Left ventricle myocardium inferior (tissue), 1 donor: ENCODE measurements at regions not wholly inside any gene's neighbourhood (a gene's known extent, or its start where the extent isn't known, plus 50 kb on each side); places are given as distances from the start of the nearest gene placed in this dataset.

ENCODE experiments used
- DNase-seq: peaks from one replicate; pipeline ENCODE4 v3.0.0-alpha.2; 2020
- H3K27ac ChIP-seq: fragments of 200-600 bp; replicated peaks from 2 replicates; pipeline ENCODE4 v1.8.0; 2021
- H3K27me3 ChIP-seq: fragments of 200-600 bp; 2 replicates; pipeline ENCODE4 v1.8.0; 2021; ENCODE audit warnings: low read depth
- H3K36me3 ChIP-seq: fragments of 200-600 bp; 2 replicates; pipeline ENCODE4 v1.8.0; 2021
- H3K4me1 ChIP-seq: fragments of 200-600 bp; 2 replicates; pipeline ENCODE4 v1.8.0; 2021
- H3K4me3 ChIP-seq: fragments of 200-600 bp; 2 replicates; pipeline ENCODE4 v1.8.0; 2021; ENCODE audit warnings: mild to moderate bottlenecking, moderate library complexity
- H3K9me3 ChIP-seq: fragments of 200-600 bp; replicated peaks from 2 replicates; pipeline ENCODE4 v1.8.0; 2021
- intact Hi-C: fragments of 100-400 bp; cut with micrococcal nuclease; formaldehyde crosslinking; loops from one replicate; pipeline ENCODE4 v1.11.0; 2022
- TF ChIP-seq, protein P1 (sequence below): fragments of 200-600 bp; IDR thresholded peaks from 2 replicates; pipeline ENCODE4 v1.8.0; 2021; ENCODE audit warnings: antibody characterized with exemption, mild to moderate bottlenecking, borderline replicate concordance
- donor health status: DM: no; HTN: yes; CAD: no; lungs with severe emphysema.

DNA sequence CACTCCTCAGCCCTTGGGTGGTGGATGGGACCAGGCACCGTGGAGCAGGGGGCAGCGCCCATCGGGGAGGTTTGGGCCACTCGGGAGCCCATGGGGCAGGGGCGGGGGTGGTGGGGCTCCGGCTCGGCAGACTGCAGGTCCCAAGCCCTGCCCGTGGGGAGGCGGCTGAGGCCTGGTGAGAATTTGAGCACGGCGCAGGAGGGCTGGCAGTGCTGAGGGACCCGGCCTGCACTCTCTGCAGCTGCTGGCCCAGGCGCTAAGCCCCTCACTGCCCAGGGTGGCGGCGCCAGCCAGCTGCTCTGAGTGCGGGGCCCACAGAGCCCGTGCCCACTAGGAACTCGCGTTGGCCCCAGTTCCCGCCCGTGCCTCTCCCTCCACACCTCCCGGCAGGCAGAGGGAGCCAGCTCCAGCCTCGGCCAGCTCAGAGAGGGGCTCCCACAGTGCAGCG, 182.1 kb upstream of the OPRM1 start:
- intact Hi-C loops: no loop called here
- TF ChIP-seq, protein P1, sequence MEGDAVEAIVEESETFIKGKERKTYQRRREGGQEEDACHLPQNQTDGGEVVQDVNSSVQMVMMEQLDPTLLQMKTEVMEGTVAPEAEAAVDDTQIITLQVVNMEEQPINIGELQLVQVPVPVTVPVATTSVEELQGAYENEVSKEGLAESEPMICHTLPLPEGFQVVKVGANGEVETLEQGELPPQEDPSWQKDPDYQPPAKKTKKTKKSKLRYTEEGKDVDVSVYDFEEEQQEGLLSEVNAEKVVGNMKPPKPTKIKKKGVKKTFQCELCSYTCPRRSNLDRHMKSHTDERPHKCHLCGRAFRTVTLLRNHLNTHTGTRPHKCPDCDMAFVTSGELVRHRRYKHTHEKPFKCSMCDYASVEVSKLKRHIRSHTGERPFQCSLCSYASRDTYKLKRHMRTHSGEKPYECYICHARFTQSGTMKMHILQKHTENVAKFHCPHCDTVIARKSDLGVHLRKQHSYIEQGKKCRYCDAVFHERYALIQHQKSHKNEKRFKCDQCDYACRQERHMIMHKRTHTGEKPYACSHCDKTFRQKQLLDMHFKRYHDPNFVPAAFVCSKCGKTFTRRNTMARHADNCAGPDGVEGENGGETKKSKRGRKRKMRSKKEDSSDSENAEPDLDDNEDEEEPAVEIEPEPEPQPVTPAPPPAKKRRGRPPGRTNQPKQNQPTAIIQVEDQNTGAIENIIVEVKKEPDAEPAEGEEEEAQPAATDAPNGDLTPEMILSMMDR: no peak

DNA sequence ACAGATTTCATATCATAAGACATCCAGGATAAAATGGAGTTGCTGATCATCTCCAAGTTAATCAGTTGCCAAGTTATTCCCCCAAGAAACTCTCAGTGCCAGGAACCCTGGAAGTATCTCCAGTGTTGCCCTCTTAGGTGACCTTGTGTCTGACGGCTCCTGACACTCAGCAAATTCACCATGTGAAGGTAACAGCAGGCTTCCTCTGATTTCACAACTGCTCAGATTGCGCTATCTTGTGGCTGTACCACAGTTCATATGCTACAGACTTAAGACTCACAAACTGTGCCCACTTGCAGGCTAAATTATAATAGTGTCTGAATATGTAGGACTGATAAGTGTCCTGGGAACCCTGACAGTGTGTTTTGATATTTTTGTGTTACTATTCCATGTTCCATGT, 186.6 kb upstream of the OPRM1 start:
- intact Hi-C loops: no loop called here
- H3K36me3 ChIP-seq: no peaks in the 10 kb centered on the region
- no peaks in the 10 kb centered on the region for H3K27me3 ChIP-seq
- DNase-seq: no peak
- H3K4me3 ChIP-seq: no peak overlapping the region
- no peaks in the 10 kb centered on the region for H3K4me1 ChIP-seq
- TF ChIP-seq, protein P1: no peak
- no peak overlapping the region for H3K27ac ChIP-seq
- H3K9me3 ChIP-seq: peaks cover 14% of the 10 kb centered on the region

More for the DNA sequence above, 182.1 kb upstream of the OPRM1 start:
- Histone ChIP-seq H3K4me3 (no peak overlapping the region), H3K9me3 (peaks cover 21% of the 10 kb centered on the region), H3K4me1 (no peaks in the 10 kb centered on the region), H3K27ac (no peak overlapping the region), H3K36me3 (no peaks in the 10 kb centered on the region), H3K27me3 (peaks cover 3% of the 10 kb centered on the region)
- DNase-seq: no peak

DNA sequence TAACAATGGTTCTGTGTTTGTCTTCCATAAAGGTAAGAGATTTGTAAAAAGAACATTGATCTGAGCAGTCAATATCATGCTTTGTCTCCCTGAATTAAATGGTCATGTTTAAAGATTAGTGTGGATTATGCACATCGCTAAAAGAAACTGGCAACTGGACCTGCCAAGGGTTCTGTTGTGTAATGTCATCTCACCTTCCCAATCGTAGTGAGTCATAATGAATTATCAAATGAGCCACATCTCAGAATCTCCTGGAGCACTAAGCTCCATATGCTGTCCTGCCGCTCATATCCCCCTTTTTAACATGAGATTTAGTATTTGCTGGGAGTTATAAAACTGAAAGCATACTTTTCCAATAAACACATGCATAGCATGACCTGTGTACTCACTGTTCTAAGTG, 187.0 kb upstream of the OPRM1 start:
- H3K9me3 ChIP-seq: peaks cover 9% of the 10 kb centered on the region
- DNase-seq: no peak
- H3K36me3 ChIP-seq: no peaks in the 10 kb centered on the region
- intact Hi-C loops: no loop called here
- H3K27ac ChIP-seq: no peak overlapping the region
- TF ChIP-seq, protein P1: no peak
- no peaks in the 10 kb centered on the region for H3K27me3 ChIP-seq
- H3K4me3 ChIP-seq: no peak overlapping the region
- no peaks in the 10 kb centered on the region for H3K4me1 ChIP-seq

DNA sequence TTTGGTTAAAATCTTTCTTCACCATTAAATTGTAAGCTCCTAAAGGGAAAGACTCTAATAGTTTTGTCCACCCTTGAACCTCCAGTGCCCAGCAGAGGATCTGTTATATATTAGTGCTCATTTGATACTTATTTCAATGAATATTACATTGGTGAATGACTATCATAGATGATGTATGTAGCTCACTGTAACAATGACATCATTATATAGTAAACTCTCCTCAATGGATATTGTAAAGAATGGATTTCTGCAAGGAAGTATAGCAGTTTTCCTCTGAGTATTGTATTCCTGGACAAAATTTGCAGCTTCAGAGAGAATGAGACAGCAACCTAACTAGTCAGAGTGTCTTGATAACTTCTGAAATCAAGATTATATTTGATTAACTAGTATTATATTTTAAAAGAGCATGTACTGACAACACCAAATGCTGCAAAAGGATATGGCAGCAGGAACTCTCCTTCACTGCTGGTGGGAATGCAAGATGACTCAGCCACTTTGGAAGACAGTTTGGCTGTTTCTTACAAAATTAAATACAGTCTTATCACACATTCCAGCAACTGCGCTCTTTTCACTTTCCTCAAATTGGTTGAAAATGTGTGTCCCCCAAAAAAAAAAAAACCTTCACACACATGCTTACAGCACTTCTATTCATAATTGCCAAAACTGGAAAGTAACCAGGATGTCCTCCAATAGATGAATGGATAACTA, 189.8 kb upstream of the OPRM1 start:
- no peaks in the 10 kb centered on the region for H3K27me3 ChIP-seq
- TF ChIP-seq, protein P1: no peak
- no peak overlapping the region for H3K4me3 ChIP-seq
- H3K4me1 ChIP-seq: no peaks in the 10 kb centered on the region
- no peaks in the 10 kb centered on the region for H3K9me3 ChIP-seq
- intact Hi-C loops: no loop called here
- no peak for DNase-seq
- H3K27ac ChIP-seq: no peak overlapping the region
- no peaks in the 10 kb centered on the region for H3K36me3 ChIP-seq

DNA sequence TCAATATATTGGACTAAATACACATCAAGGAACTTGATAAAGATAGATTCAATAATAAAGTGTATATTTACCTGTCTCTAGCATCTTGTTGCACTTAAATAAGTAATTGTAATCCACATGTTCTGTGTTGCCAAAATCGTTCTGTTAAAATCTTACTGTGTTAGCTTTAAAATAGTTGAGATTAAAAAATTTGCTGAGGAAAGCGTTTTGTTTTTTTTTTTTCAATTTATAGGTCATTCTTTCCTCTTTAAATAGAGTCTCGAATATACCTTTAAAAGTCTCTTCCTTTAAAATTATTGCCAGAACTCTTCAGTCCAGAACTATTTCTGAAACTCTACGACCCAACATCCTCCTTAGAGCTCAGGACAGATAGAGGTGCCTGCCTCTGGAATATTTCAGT, 195.6 kb upstream of the OPRM1 start:
- Histone ChIP-seq H3K4me1 (no peaks in the 10 kb centered on the region), H3K36me3 (no peaks in the 10 kb centered on the region), H3K4me3 (no peak overlapping the region), H3K27ac (no peak overlapping the region), H3K27me3 (no peaks in the 10 kb centered on the region), H3K9me3 (no peaks in the 10 kb centered on the region)
- TF ChIP-seq, protein P1: no peak
- intact Hi-C loops: no loop called here
- DNase-seq: no peak
